ENCODE measurements at regions not wholly inside any gene's neighbourhood (a gene's known extent, or its start where the extent isn't known, plus 50 kb on each side); places are given as distances from the start of the nearest gene placed in this dataset.

GRCh38 chr6:152904678-152905077, 78.2 kb downstream of the FBXO5 start:
- H3K9me3 Mint-ChIP-seq (ENCODE audit: unreplicated experiment): no peaks in the 10 kb centered on the region
- no peaks in the 10 kb centered on the region for H3K4me1 Mint-ChIP-seq (ENCODE audit: unreplicated experiment)
- TF ChIP-seq, protein P1, sequence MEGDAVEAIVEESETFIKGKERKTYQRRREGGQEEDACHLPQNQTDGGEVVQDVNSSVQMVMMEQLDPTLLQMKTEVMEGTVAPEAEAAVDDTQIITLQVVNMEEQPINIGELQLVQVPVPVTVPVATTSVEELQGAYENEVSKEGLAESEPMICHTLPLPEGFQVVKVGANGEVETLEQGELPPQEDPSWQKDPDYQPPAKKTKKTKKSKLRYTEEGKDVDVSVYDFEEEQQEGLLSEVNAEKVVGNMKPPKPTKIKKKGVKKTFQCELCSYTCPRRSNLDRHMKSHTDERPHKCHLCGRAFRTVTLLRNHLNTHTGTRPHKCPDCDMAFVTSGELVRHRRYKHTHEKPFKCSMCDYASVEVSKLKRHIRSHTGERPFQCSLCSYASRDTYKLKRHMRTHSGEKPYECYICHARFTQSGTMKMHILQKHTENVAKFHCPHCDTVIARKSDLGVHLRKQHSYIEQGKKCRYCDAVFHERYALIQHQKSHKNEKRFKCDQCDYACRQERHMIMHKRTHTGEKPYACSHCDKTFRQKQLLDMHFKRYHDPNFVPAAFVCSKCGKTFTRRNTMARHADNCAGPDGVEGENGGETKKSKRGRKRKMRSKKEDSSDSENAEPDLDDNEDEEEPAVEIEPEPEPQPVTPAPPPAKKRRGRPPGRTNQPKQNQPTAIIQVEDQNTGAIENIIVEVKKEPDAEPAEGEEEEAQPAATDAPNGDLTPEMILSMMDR (IDR thresholded peaks at IDR 0.05): no peak
- H3K4me3 Mint-ChIP-seq (ENCODE audit: unreplicated experiment): no peak overlapping the region
- peaks cover 21% of the 10 kb centered on the region for H3K27me3 Mint-ChIP-seq (ENCODE audit: unreplicated experiment)
- no peaks in the 10 kb centered on the region for H3K36me3 Mint-ChIP-seq (ENCODE audit: unreplicated experiment)
- no peak for DNase-seq (ENCODE audit: extremely low spot score, unreplicated experiment)
- H3K27ac Mint-ChIP-seq (ENCODE audit: unreplicated experiment): no peak overlapping the region

- no peak for DNase-seq (ENCODE audit: extremely low spot score, unreplicated experiment)
- TF ChIP-seq, protein P1 (IDR thresholded peaks at IDR 0.05): no peak
- no peak overlapping the region for H3K27ac Mint-ChIP-seq (ENCODE audit: unreplicated experiment)
- H3K4me1 Mint-ChIP-seq (ENCODE audit: unreplicated experiment): no peaks in the 10 kb centered on the region
- H3K9me3 Mint-ChIP-seq (ENCODE audit: unreplicated experiment): no peaks in the 10 kb centered on the region
- no peak overlapping the region for H3K4me3 Mint-ChIP-seq (ENCODE audit: unreplicated experiment)
- H3K36me3 Mint-ChIP-seq (ENCODE audit: unreplicated experiment): no peaks in the 10 kb centered on the region
- peaks cover 21% of the 10 kb centered on the region for H3K27me3 Mint-ChIP-seq (ENCODE audit: unreplicated experiment)
These were observed 77.1 kb downstream of the FBXO5 start for GRCh38 chr6:152905551-152906299.

DNA sequence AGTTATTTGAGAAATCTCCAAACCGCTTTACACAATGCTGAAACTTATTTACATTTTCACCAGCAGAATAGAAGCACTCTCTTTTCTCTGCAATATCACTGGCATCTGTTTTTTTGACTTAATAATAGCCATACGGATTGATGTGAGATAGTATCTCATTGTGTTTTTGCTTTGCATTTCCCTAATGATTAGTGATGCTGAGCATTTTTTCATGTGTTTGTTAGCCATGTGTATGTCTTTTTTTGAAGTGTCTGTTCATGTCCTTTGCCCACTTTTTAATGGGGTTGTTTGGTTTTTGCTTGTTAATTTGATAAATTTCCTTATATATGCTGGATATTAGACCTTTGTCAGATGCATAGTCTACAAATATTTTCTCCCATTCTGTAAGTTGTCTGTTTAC, 73.6 kb downstream of the FBXO5 start:
- TF ChIP-seq, protein P1 (IDR thresholded peaks at IDR 0.05): no peak
- H3K36me3 Mint-ChIP-seq (ENCODE audit: unreplicated experiment): no peaks in the 10 kb centered on the region
- no peak for DNase-seq (ENCODE audit: extremely low spot score, unreplicated experiment)
- peaks cover 4% of the 10 kb centered on the region for H3K27me3 Mint-ChIP-seq (ENCODE audit: unreplicated experiment)
- no peak overlapping the region for H3K27ac Mint-ChIP-seq (ENCODE audit: unreplicated experiment)
- H3K4me3 Mint-ChIP-seq (ENCODE audit: unreplicated experiment): no peak overlapping the region
- no peaks in the 10 kb centered on the region for H3K4me1 Mint-ChIP-seq (ENCODE audit: unreplicated experiment)
- peaks cover 7% of the 10 kb centered on the region for H3K9me3 Mint-ChIP-seq (ENCODE audit: unreplicated experiment)

GRCh38 chr6:152916035-152916434, 66.8 kb downstream of the FBXO5 start:
- H3K27ac Mint-ChIP-seq (ENCODE audit: unreplicated experiment): no peak overlapping the region
- no peak overlapping the region for H3K4me3 Mint-ChIP-seq (ENCODE audit: unreplicated experiment)
- no peak for DNase-seq (ENCODE audit: extremely low spot score, unreplicated experiment)
- H3K27me3 Mint-ChIP-seq (ENCODE audit: unreplicated experiment): peaks cover 12% of the 10 kb centered on the region
- H3K9me3 Mint-ChIP-seq (ENCODE audit: unreplicated experiment): peaks cover 7% of the 10 kb centered on the region
- H3K36me3 Mint-ChIP-seq (ENCODE audit: unreplicated experiment): no peaks in the 10 kb centered on the region
- H3K4me1 Mint-ChIP-seq (ENCODE audit: unreplicated experiment): no peaks in the 10 kb centered on the region
- TF ChIP-seq, protein P1 (IDR thresholded peaks at IDR 0.05): no peak

DNA sequence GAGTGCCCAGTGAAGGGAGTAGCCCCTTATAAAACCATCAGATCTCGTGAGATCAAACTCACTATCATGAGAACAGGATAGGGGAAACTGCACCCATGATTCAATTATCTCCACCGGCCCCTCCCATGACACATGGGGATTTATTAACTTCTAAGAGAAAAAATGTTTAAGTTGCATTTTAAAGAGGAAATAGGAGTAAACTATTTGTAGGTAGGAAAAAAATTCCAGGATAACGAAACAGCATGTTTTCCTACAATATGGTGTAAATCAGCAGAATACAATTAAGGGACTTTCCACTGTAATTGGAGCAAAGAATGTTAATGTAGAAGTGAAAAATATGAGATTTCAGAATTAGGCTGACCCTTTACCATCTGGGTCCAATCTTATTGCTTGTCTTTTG, 63.9 kb downstream of the FBXO5 start:
- TF ChIP-seq, protein P1 (IDR thresholded peaks at IDR 0.05): no peak
- Mint-ChIP-seq H3K36me3 (ENCODE audit: unreplicated experiment) (no peaks in the 10 kb centered on the region), H3K9me3 (ENCODE audit: unreplicated experiment) (no peaks in the 10 kb centered on the region), H3K27me3 (ENCODE audit: unreplicated experiment) (peaks cover 10% of the 10 kb centered on the region), H3K4me3 (ENCODE audit: unreplicated experiment) (no peak overlapping the region), H3K4me1 (ENCODE audit: unreplicated experiment) (no peaks in the 10 kb centered on the region), H3K27ac (ENCODE audit: unreplicated experiment) (no peak overlapping the region)
- DNase-seq (ENCODE audit: extremely low spot score, unreplicated experiment): no peak
